OCI-LY7 (cell line): ENCODE measurements at regions not wholly inside any gene's neighbourhood (a gene's known extent, or its start where the extent isn't known, plus 50 kb on each side); places are given as distances from the start of the nearest gene placed in this dataset.

Experiments
- BruUV-seq: library from RNA; stranded (reverse); fragments of 400-500 nt; replicated peaks from 2 replicates; lab custom pipeline; 2021; lab: Mats Ljungman, UMichigan
- CTCF ChIA-PET: fragments of 300-600 bp; sonication (Branson Sonifier 250); formaldehyde crosslinking; loops from one replicate; lab custom pipeline; 2022; ENCODE audit warnings: antibody characterized with exemption; ENCODE audit not compliant: unreplicated experiment; lab: Charles Lee
- POLR2A ChIA-PET: fragments of 300-600 bp; sonication (Branson Sonifier 250); formaldehyde crosslinking; loops from one replicate; lab custom pipeline; 2022; ENCODE audit warnings: antibody characterized with exemption; lab: Charles Lee
- DNase-seq: peaks from one replicate; pipeline ENCODE4 v3.0.0-alpha.2; 2015; ENCODE audit warnings: low spot score
- H2AFZ ChIP-seq: fragments of 200-600 bp; sonication (generic), shearing (Covaris generic); 2 replicates; pipeline ENCODE4 v1.6.1; 2014; ENCODE audit warnings: mild to moderate bottlenecking, antibody characterized with exemption, low read length, moderate library complexity
- H3K27ac ChIP-seq: fragments of 200-600 bp; sonication (generic); 2 replicates; pipeline ENCODE4 v1.5.1; 2014; ENCODE audit warnings: mixed run types, low read depth, mild to moderate bottlenecking, moderate library complexity, low read length, inconsistent platforms; ENCODE audit not compliant: poor library complexity, severe bottlenecking
- H3K36me3 ChIP-seq: fragments of 200-600 bp; sonication (generic); 2 replicates; pipeline ENCODE4 v1.6.1; 2014; ENCODE audit warnings: mild to moderate bottlenecking, antibody characterized with exemption, low read length, moderate library complexity, mixed read lengths; ENCODE audit not compliant: insufficient read depth
- H3K4me1 ChIP-seq: fragments of 200-600 bp; sonication (generic); 2 replicates; pipeline ENCODE4 v1.5.1; 2014; ENCODE audit warnings: mild to moderate bottlenecking, low read length; ENCODE audit not compliant: insufficient read depth, poor library complexity, severe bottlenecking
- H3K4me2 ChIP-seq: fragments of 200-600 bp; sonication (generic); 2 replicates; pipeline ENCODE4 v1.6.1; 2014; ENCODE audit warnings: mild to moderate bottlenecking, low read length
- H3K4me3 ChIP-seq: fragments of 200-600 bp; sonication (generic); 2 replicates; pipeline ENCODE4 v1.5.1; 2014; ENCODE audit warnings: mild to moderate bottlenecking, low read depth, low read length; ENCODE audit not compliant: poor library complexity, severe bottlenecking
- H3K79me2 ChIP-seq: fragments of 200-600 bp; sonication (generic); 2 replicates; pipeline ENCODE4 v1.6.1; 2016; ENCODE audit warnings: low read depth, mild to moderate bottlenecking, low read length, moderate library complexity, mixed read lengths; ENCODE audit not compliant: insufficient read depth
- H3K9me2 ChIP-seq: fragments of 200-600 bp; sonication (generic); 2 replicates; pipeline ENCODE4 v1.6.1; 2016; ENCODE audit warnings: mild to moderate bottlenecking, low read length, mixed read lengths; ENCODE audit not compliant: insufficient read depth
- H3K9me3 ChIP-seq: fragments of 200-600 bp; sonication (generic); 2 replicates; pipeline ENCODE4 v1.6.1; 2014; ENCODE audit warnings: mild to moderate bottlenecking, mixed run types, low read length, mixed read lengths
- H4K20me1 ChIP-seq: fragments of 200-600 bp; sonication (generic); 2 replicates; pipeline ENCODE4 v1.6.1; 2014; ENCODE audit warnings: mild to moderate bottlenecking, antibody characterized with exemption, low read length, moderate library complexity, mixed read lengths; ENCODE audit not compliant: insufficient read depth
- CTCF ChIP-seq: fragments of 200-600 bp; sonication (generic); conservative IDR thresholded peaks from 2 replicates; pipeline ENCODE4 v1.5.1; 2014; ENCODE audit warnings: mild to moderate bottlenecking, antibody characterized with exemption, low read length, moderate library complexity, mixed read lengths
- EZH2phosphoT487 ChIP-seq: fragments of 200-600 bp; sonication (generic); IDR thresholded peaks from 2 replicates; pipeline ENCODE4 v1.6.1; 2018; ENCODE audit warnings: low read depth, borderline replicate concordance, mild to moderate bottlenecking, mixed run types, antibody characterized with exemption, low read length, moderate library complexity, mixed read lengths
- intact Hi-C: fragments of 100-400 bp; cut with micrococcal nuclease; formaldehyde crosslinking; loops from one replicate; pipeline ENCODE4 v1.10.0; 2022; ENCODE audit not compliant: unreplicated experiment

- intact Hi-C loops: no loop called here
- DNase-seq: no peak
- CTCF ChIA-PET: no interaction called here
Observed at GRCh38 chr1:29673669-29674626, 437.6 kb downstream of the PTPRU start.

GRCh38 chr1:29673228-29673500 lies 436.8 kb downstream of the PTPRU start:
- intact Hi-C loops: no loop called here
- no peak overlapping the region for H3K4me3 ChIP-seq
- CTCF ChIA-PET: no interaction called here
- H3K79me2 ChIP-seq: no peaks in the 10 kb centered on the region
- TF ChIP-seq EZH2phosphoT487 (no peak), CTCF (no peak)
- H3K27ac ChIP-seq: no peak overlapping the region
- H3K9me3 ChIP-seq: no peaks in the 10 kb centered on the region
- no peaks in the 10 kb centered on the region for H3K9me2 ChIP-seq
- H3K4me2 ChIP-seq: no peak overlapping the region
- BruUV-seq: no TSS peak
- H4K20me1 ChIP-seq: no peaks in the 10 kb centered on the region
- POLR2A ChIA-PET: no interaction called here
- no peak for DNase-seq
- no peaks in the 10 kb centered on the region for H3K4me1 ChIP-seq
- no peaks in the 10 kb centered on the region for H3K36me3 ChIP-seq
- no peak overlapping the region for H2AFZ ChIP-seq

More at GRCh38 chr1:29673669-29674626, 437.6 kb downstream of the PTPRU start:
- H3K4me1 ChIP-seq: no peaks in the 10 kb centered on the region
- no peaks in the 10 kb centered on the region for H3K9me3 ChIP-seq
- POLR2A ChIA-PET: no interaction called here
- no peaks in the 10 kb centered on the region for H4K20me1 ChIP-seq
- H3K4me3 ChIP-seq: no peak overlapping the region
- no peak for TF ChIP-seq CTCF
- no peak for TF ChIP-seq EZH2phosphoT487
- BruUV-seq: no TSS peak
- no peak overlapping the region for H3K27ac ChIP-seq
- no peaks in the 10 kb centered on the region for H3K36me3 ChIP-seq
- no peak overlapping the region for H3K4me2 ChIP-seq
- no peak overlapping the region for H2AFZ ChIP-seq
- no peaks in the 10 kb centered on the region for H3K9me2 ChIP-seq
- no peaks in the 10 kb centered on the region for H3K79me2 ChIP-seq

- Histone ChIP-seq H2AFZ (no peak overlapping the region), H3K36me3 (no peaks in the 10 kb centered on the region), H3K27ac (no peak overlapping the region), H3K79me2 (no peaks in the 10 kb centered on the region), H3K9me3 (no peaks in the 10 kb centered on the region), H3K4me1 (no peaks in the 10 kb centered on the region), H4K20me1 (no peaks in the 10 kb centered on the region), H3K9me2 (no peaks in the 10 kb centered on the region), H3K4me2 (no peak overlapping the region), H3K4me3 (no peak overlapping the region)
- DNase-seq: no peak
- intact Hi-C loops: no loop called here
- CTCF ChIA-PET: no interaction called here
- POLR2A ChIA-PET: no interaction called here
- no TSS peak for BruUV-seq
- no peak for TF ChIP-seq EZH2phosphoT487
Observed at GRCh38 chr1:29672416-29673227, 436.3 kb downstream of the PTPRU start.
